Neural cell (in vitro differentiated cells): ENCODE measurements at regions not wholly inside any gene's neighbourhood (a gene's known extent, or its start where the extent isn't known, plus 50 kb on each side); places are given as distances from the start of the nearest gene placed in this dataset.

Experiments used
- EP300 ChIP-seq: fragments of 450-650 bp; conservative IDR thresholded peaks from 2 replicates; pipeline ENCODE4 v1.6.1; 2014; ENCODE audit warnings: antibody characterized with exemption, mild to moderate bottlenecking, moderate library complexity; ENCODE audit not compliant: poor library complexity, severe bottlenecking
- EZH2 ChIP-seq: fragments of 200-600, 300-800 bp; shearing (Covaris generic), sonication (generic); IDR thresholded peaks from 2 replicates; pipeline ENCODE4 v1.6.1; 2014; ENCODE audit warnings: antibody characterized with exemption, low read length, borderline replicate concordance, mild to moderate bottlenecking; ENCODE audit not compliant: insufficient read depth, poor library complexity, severe bottlenecking
- MXI1 ChIP-seq: fragments of 450-650 bp; conservative IDR thresholded peaks from 2 replicates; pipeline ENCODE4 v1.6.1; 2014; ENCODE audit warnings: antibody characterized with exemption, mild to moderate bottlenecking; ENCODE audit not compliant: poor library complexity, severe bottlenecking
- TF ChIP-seq, protein P1 (sequence below): fragments of 450-650 bp; IDR thresholded peaks from 2 replicates; pipeline ENCODE4 v1.5.1; 2014; ENCODE audit warnings: antibody characterized with exemption, mild to moderate bottlenecking, moderate library complexity; ENCODE audit not compliant: poor library complexity, severe bottlenecking
- TF ChIP-seq, protein P2 (sequence below): IDR thresholded peaks from 2 replicates; pipeline ENCODE4 v1.6.1; 2012; ENCODE audit warnings: borderline replicate concordance

DNA sequence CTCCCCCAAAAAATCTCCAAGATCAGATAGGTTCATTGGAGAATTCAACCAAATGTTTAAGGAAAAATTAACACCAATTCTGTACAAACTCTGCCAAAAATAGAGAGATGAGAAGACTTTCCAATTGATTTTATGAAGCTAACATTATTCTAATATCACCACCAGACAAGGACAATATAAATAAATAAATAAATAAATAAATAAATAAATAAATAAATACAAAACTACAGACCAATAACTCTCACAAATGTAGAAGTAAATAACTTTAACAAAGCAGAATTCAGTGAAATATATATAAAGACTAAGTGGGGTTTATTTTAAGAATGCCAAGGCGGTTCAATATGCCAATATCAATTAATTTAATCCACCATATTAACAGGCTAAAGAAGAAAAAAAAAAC is 425.9 kb upstream of the GHITM start:
- TF ChIP-seq, protein P1, sequence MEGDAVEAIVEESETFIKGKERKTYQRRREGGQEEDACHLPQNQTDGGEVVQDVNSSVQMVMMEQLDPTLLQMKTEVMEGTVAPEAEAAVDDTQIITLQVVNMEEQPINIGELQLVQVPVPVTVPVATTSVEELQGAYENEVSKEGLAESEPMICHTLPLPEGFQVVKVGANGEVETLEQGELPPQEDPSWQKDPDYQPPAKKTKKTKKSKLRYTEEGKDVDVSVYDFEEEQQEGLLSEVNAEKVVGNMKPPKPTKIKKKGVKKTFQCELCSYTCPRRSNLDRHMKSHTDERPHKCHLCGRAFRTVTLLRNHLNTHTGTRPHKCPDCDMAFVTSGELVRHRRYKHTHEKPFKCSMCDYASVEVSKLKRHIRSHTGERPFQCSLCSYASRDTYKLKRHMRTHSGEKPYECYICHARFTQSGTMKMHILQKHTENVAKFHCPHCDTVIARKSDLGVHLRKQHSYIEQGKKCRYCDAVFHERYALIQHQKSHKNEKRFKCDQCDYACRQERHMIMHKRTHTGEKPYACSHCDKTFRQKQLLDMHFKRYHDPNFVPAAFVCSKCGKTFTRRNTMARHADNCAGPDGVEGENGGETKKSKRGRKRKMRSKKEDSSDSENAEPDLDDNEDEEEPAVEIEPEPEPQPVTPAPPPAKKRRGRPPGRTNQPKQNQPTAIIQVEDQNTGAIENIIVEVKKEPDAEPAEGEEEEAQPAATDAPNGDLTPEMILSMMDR, result no peak
- TF ChIP-seq EZH2, result no peak
- TF ChIP-seq, protein P2, sequence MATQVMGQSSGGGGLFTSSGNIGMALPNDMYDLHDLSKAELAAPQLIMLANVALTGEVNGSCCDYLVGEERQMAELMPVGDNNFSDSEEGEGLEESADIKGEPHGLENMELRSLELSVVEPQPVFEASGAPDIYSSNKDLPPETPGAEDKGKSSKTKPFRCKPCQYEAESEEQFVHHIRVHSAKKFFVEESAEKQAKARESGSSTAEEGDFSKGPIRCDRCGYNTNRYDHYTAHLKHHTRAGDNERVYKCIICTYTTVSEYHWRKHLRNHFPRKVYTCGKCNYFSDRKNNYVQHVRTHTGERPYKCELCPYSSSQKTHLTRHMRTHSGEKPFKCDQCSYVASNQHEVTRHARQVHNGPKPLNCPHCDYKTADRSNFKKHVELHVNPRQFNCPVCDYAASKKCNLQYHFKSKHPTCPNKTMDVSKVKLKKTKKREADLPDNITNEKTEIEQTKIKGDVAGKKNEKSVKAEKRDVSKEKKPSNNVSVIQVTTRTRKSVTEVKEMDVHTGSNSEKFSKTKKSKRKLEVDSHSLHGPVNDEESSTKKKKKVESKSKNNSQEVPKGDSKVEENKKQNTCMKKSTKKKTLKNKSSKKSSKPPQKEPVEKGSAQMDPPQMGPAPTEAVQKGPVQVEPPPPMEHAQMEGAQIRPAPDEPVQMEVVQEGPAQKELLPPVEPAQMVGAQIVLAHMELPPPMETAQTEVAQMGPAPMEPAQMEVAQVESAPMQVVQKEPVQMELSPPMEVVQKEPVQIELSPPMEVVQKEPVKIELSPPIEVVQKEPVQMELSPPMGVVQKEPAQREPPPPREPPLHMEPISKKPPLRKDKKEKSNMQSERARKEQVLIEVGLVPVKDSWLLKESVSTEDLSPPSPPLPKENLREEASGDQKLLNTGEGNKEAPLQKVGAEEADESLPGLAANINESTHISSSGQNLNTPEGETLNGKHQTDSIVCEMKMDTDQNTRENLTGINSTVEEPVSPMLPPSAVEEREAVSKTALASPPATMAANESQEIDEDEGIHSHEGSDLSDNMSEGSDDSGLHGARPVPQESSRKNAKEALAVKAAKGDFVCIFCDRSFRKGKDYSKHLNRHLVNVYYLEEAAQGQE, result no peak
- no peak for TF ChIP-seq MXI1
- TF ChIP-seq EP300, result no peak
